Liver (tissue), 8 donors: ENCODE measurements at regions not wholly inside any gene's neighbourhood (a gene's known extent, or its start where the extent isn't known, plus 50 kb on each side); places are given as distances from the start of the nearest gene placed in this dataset.

ENCODE experiments used
- DNase-seq: peaks from one replicate; pipeline ENCODE4 v3.0.0-alpha.2; 2017; ENCODE audit warnings: low spot score
- H3K27ac ChIP-seq, 2 donors: one replicate each; pipeline ENCODE4 v1.7.0; 2013; ENCODE audit warnings: inconsistent platforms in 2 of 2, low read length in 2 of 2, control low read depth in 1 of 2, low read depth in 1 of 2, mild to moderate bottlenecking in 1 of 2
- H3K27me3 ChIP-seq, 4 donors: one replicate each; pipeline versions ENCODE4 v1.6.1 to v1.7.0; 2013; ENCODE audit warnings: low read length in 3 of 4, inconsistent platforms in 1 of 4, mild to moderate bottlenecking in 1 of 4, moderate library complexity in 1 of 4; ENCODE audit not compliant: control insufficient read depth in 4 of 4, insufficient read depth in 4 of 4
- H3K36me3 ChIP-seq, 4 donors: one replicate each; pipeline versions ENCODE4 v1.6.1 to v1.7.0; 2013; ENCODE audit warnings: low read length in 3 of 4, mild to moderate bottlenecking in 3 of 4, low read depth in 1 of 4, moderate library complexity in 1 of 4; ENCODE audit not compliant: control insufficient read depth in 4 of 4, insufficient read depth in 3 of 4
- H3K4me1 ChIP-seq, 4 donors: one replicate each; pipeline versions ENCODE4 v1.6.1 to v1.7.0; 2013; ENCODE audit warnings: low read length in 3 of 4, mild to moderate bottlenecking in 3 of 4, moderate library complexity in 1 of 4; ENCODE audit not compliant: control insufficient read depth in 4 of 4, insufficient read depth in 4 of 4
- H3K4me3 ChIP-seq, 3 donors: one replicate each; pipeline versions ENCODE4 v1.6.1 to v1.7.0; 2013; ENCODE audit warnings: low read length in 3 of 3, control low read depth in 1 of 3, low read depth in 1 of 3, mild to moderate bottlenecking in 1 of 3
- H3K9ac ChIP-seq, 2 donors: one replicate each; pipeline ENCODE4 v1.7.0; 2013; ENCODE audit warnings: low read length in 2 of 2, mild to moderate bottlenecking in 2 of 2, moderate library complexity in 2 of 2, control low read depth in 1 of 2, low read depth in 1 of 2
- H3K9me3 ChIP-seq, 4 donors: one replicate each; pipeline versions ENCODE4 v1.6.1 to v1.7.0; 2013; ENCODE audit warnings: low read length in 3 of 4; ENCODE audit not compliant: control insufficient read depth in 4 of 4
- ATF3 ChIP-seq: IDR thresholded peaks from 2 replicates; pipeline ENCODE4 v1.6.1; 2016; ENCODE audit warnings: antibody characterized with exemption
- CTCF ChIP-seq: fragments of 150-350 bp; IDR thresholded peaks from 2 replicates; pipeline ENCODE4 v1.5.1; 2017; ENCODE audit warnings: improper control_type of control experiment, low read depth, low read length; ENCODE audit not compliant: missing input control
- EGR1 ChIP-seq, 2 donors: IDR thresholded peaks; 2 replicates each; pipeline ENCODE4 v1.6.1; 2016 to 2018; ENCODE audit warnings: antibody characterized with exemption in 2 of 2, low read depth in 2 of 2
- FOXA1 ChIP-seq: IDR thresholded peaks from 2 replicates; pipeline ENCODE4 v1.6.1; 2016; ENCODE audit warnings: antibody characterized with exemption
- FOXA2 ChIP-seq: IDR thresholded peaks from 2 replicates; pipeline ENCODE4 v1.6.1; 2016; ENCODE audit warnings: antibody characterized with exemption
- GABPA ChIP-seq, 2 donors: IDR thresholded peaks in 1 of 2; conservative IDR thresholded peaks in 1 of 2; 2 replicates each; pipeline ENCODE4 v1.6.1; 2016; ENCODE audit warnings: antibody characterized with exemption in 2 of 2, mild to moderate bottlenecking in 1 of 2, moderate library complexity in 1 of 2
- HNF4A ChIP-seq, 2 donors: conservative IDR thresholded peaks; 2 replicates each; pipeline ENCODE4 v1.6.1; 2016; ENCODE audit warnings: antibody characterized with exemption in 2 of 2, mild to moderate bottlenecking in 2 of 2
- HNF4G ChIP-seq: IDR thresholded peaks from 2 replicates; pipeline ENCODE4 v1.6.1; 2016; ENCODE audit warnings: antibody characterized with exemption
- JUND ChIP-seq, 2 donors: IDR thresholded peaks; 2 replicates each; pipeline ENCODE4 v1.6.1; 2016; ENCODE audit warnings: antibody characterized with exemption in 2 of 2
- MAX ChIP-seq: IDR thresholded peaks from 2 replicates; pipeline ENCODE4 v1.6.1; 2016; ENCODE audit warnings: antibody characterized with exemption
- NR2F2 ChIP-seq: IDR thresholded peaks from 2 replicates; pipeline ENCODE4 v1.6.1; 2016; ENCODE audit warnings: antibody characterized with exemption
- REST ChIP-seq: IDR thresholded peaks from 2 replicates; pipeline ENCODE4 v1.6.1; 2016; ENCODE audit warnings: antibody characterized with exemption, mild to moderate bottlenecking
- RXRA ChIP-seq, 2 donors: IDR thresholded peaks; 2 replicates each; pipeline ENCODE4 v1.6.1; 2017 to 2018; ENCODE audit warnings: antibody characterized with exemption in 2 of 2, mild to moderate bottlenecking in 1 of 2
- SP1 ChIP-seq: IDR thresholded peaks from 2 replicates; pipeline ENCODE4 v1.6.1; 2018; ENCODE audit warnings: antibody characterized with exemption, mild to moderate bottlenecking
- TAF1 ChIP-seq: conservative IDR thresholded peaks from 2 replicates; pipeline ENCODE4 v1.6.1; 2016; ENCODE audit warnings: antibody characterized with exemption, mild to moderate bottlenecking
- ZBTB33 ChIP-seq: IDR thresholded peaks from 2 replicates; pipeline ENCODE4 v1.6.1; 2016; ENCODE audit warnings: antibody characterized with exemption
- WGBS: extraction: QIAGEN DNeasy Blood & Tissue Kit; methylation state at CpG from one replicate; pipeline ENCODE4 v1.1.7; 2013; 5-methylcytosine and 5-hydroxymethylcytosine counted together
- donor health status: healthy.
- donor health status: healthy.
- donor health status: healthy.
- donor health status: healthy.
- donor health status: healthy.

GRCh38 chr5:24162343-24162742, 482.4 kb downstream of the CDH10 start:
- Histone ChIP-seq H3K4me1 (no peaks in the 10 kb centered on the region), H3K9me3 (peaks cover 0 to 5% (median 0%) of the 10 kb centered on the region in 4 donors), H3K27me3 (no peaks in the 10 kb centered on the region), H3K4me3 (no peak overlapping the region), H3K36me3 (no peaks in the 10 kb centered on the region), H3K27ac (no peak overlapping the region), H3K9ac (no peak overlapping the region)
- no peak for DNase-seq
- TF ChIP-seq HNF4G = no peak
- TF ChIP-seq FOXA2 = no peak
- TF ChIP-seq SP1 = no peak
- no peak for TF ChIP-seq HNF4A (conservative IDR thresholded peaks at IDR 0.05)
- no peak for TF ChIP-seq JUND (IDR thresholded peaks at IDR 0.05)
- TF ChIP-seq GABPA (IDR thresholded peaks at IDR 0.05 in 1 of 2, conservative IDR thresholded peaks at IDR 0.05 in 1 of 2) = no peak
- no peak for TF ChIP-seq TAF1
- TF ChIP-seq RXRA (IDR thresholded peaks at IDR 0.05) = no peak
- TF ChIP-seq NR2F2 = no peak

- H3K27ac ChIP-seq = no peak overlapping the region
- TF ChIP-seq EGR1 (IDR thresholded peaks at IDR 0.05; ENCODE audit: low read depth in 2 of 2) (no peak), NR2F2 (no peak), ATF3 (no peak), FOXA1 (no peak), SP1 (no peak), HNF4G (no peak), RXRA (IDR thresholded peaks at IDR 0.05) (no peak), HNF4A (conservative IDR thresholded peaks at IDR 0.05) (no peak), CTCF (no peak), MAX (no peak), ZBTB33 (no peak), GABPA (IDR thresholded peaks at IDR 0.05 in 1 of 2, conservative IDR thresholded peaks at IDR 0.05 in 1 of 2) (no peak), REST (no peak), TAF1 (no peak)
- H3K9me3 ChIP-seq = no peaks in the 10 kb centered on the region
- no peaks in the 10 kb centered on the region for H3K4me1 ChIP-seq
- no peak overlapping the region for H3K4me3 ChIP-seq
- H3K27me3 ChIP-seq = no peaks in the 10 kb centered on the region
- H3K9ac ChIP-seq = no peak overlapping the region
- DNase-seq = no peak
- no peaks in the 10 kb centered on the region for H3K36me3 ChIP-seq
- WGBS = 78% methylated on average over 2 of the region's 2 CpGs
These were observed 481.7 kb downstream of the CDH10 start for GRCh38 chr5:24163091-24163490.
